Adrenal gland (tissue), 5 donors: ENCODE measurements at regions not wholly inside any gene's neighbourhood (a gene's known extent, or its start where the extent isn't known, plus 50 kb on each side); places are given as distances from the start of the nearest gene placed in this dataset.

Experiments used
- CTCF ChIP-seq, 6 experiments: fragments of 450-650 bp in 4 of 6; fragments of 200-600 bp in 2 of 6; sonication (generic) in 1 of 6; IDR thresholded peaks; 1 replicate in 5 of 6; 2 replicates in 1 of 6; pipeline versions ENCODE4 v1.5.1 to v1.8.0; 2016 to 2021; ENCODE audit warnings: antibody characterized with exemption in 6 of 6, mild to moderate bottlenecking in 2 of 6, moderate library complexity in 1 of 6
- POLR2A ChIP-seq, 2 donors: fragments of 450-650 bp; IDR thresholded peaks; one replicate each; pipeline ENCODE4 v1.6.1; 2017; ENCODE audit warnings: antibody characterized with exemption in 2 of 2, mild to moderate bottlenecking in 2 of 2, moderate library complexity in 1 of 2
- donor health status: DM: no; HTN: no; CAD: no.

DNA sequence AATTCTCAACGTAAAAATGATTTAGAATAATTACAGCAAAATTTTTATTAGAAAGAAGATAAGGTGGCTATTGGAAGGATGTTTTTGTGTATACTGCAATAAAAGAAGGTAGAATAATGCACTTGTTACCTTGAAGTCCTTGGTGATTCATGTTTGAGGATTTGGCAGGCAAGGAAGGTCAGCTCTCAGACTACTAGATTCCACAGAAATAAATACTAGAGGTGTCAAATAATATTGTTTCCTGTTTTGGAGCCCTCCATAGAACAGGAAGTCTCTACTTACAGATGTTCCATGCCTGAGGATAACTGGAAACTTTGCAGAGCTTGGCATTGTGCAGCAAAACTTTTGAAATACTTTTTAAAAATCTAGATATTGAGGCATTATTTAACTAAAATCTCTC lies 284.3 kb upstream of the SYT1 start:
- TF ChIP-seq POLR2A (IDR thresholded peaks at IDR 0.05) (no peak), CTCF (IDR thresholded peaks at IDR 0.05) (no peak)
